HG03439 (cell line): ENCODE measurements at regions not wholly inside any gene's neighbourhood (a gene's known extent, or its start where the extent isn't known, plus 50 kb on each side); places are given as distances from the start of the nearest gene placed in this dataset.
"Not testable (repeated sequence)": the region's sequence is repeated elsewhere in the genome, so short reads cannot be mapped to it uniquely, and the experiment has no call there.

Experiments used
- ATAC-seq: cut with Tn5 transposase; IDR thresholded peaks from one replicate; pipeline ENCODE4 v1.9.1; 2021; ENCODE audit warnings: mild to moderate bottlenecking, moderate library complexity; ENCODE audit not compliant: unreplicated experiment

DNA sequence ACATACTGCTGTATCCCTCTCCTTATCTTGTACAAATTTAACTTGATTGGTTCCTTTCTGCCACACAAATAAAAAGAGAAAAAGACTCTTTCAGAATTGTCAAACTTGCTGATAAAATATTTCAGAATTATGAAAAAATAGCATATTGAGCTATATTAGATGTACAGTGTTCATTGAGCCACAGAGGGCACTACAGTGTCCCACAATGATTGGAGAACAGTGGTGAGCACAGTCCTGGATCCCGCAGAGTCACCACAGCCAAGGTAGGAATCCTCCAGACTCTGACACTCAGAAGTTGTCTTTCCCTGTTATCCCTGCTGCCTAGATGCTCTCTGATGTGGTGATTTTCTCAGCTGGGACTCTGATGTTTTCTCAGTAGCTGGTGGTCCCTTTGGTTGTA, 1281.3 kb upstream of the ZEB2 start:
- ATAC-seq, result no peak

DNA sequence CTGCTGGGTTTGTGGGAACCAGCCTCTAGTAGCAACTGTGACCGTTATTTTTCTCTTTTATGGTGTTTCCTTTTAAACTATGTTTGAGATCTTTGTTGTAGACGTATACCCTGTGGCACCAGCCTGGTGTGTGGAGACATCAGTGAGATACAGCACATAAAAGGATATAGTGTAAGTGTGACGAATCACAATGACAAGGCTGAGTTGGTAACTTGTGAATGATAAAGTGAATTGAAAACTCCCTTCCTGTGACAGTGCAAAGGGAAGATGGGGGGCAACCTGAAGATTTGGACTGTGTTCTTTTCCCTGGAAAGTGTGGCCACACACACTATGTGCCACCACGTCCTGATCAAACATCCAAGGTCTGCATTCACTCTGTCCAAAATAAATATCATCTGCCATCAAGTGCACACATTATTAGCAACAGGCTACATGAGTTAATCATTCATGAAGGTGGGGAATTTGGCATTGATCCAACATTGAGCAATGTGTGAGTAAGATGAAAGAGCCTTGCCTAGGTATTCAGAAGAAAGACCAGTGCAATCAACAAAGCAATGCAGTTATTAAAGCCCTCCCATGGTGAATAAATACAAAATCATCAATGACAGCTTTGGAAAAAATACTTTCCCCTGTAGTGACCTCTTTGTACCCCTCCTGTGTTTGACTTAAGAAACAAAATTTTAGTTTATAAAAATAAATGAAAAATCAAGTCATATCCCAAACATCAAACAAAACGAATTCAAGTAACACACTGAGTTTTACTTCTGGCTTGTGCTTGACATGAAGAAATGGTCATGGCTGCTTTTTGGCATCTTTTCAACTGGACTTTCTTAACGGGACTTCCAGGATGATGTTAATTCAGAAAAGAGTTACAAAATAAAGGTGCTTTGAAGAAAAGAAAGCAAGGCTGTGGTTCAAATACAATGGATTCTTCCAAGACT, 1280.5 kb upstream of the ZEB2 start:
- no peak for ATAC-seq

- no peak for ATAC-seq
Observed at GRCh38 chr2:145799595-145800108, 1279.7 kb upstream of the ZEB2 start.

DNA sequence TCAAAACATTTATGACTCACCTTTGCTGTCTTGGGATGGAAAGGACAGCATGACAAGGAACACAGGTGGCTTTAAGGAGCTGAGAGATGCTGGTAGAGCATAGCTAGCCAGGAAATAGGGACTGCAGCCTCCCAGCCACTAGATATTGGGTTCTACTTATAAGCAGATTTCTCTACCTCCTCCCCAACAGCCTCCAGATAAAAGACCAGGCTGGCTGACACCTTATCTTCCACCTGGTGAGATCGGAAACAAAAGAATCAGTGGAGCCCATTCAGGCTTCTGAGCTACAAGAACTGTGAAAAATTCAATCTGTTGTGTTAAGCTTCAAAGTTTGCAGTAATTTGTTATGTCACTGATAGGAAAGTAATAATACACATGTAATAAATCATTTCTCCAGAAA, 1278.5 kb upstream of the ZEB2 start:
- no peak for ATAC-seq

DNA sequence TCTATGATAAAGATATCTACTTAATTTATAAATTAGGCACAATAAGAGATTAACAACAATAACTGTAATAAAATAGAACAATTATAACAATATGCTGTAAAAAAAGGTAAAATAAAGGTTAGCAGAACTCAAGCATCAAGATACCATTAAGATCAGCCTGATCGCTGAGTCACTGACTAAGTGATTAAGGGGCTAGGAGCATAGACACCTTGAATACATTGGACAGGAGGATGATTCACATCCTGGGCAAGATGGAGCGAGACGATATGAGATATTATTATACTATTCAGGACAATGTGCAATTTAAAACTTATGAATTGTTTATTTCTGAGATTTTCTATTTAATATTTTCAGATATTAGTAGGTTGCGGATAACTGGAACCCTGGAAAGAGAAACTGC, 1277.8 kb upstream of the ZEB2 start:
- no peak for ATAC-seq

DNA sequence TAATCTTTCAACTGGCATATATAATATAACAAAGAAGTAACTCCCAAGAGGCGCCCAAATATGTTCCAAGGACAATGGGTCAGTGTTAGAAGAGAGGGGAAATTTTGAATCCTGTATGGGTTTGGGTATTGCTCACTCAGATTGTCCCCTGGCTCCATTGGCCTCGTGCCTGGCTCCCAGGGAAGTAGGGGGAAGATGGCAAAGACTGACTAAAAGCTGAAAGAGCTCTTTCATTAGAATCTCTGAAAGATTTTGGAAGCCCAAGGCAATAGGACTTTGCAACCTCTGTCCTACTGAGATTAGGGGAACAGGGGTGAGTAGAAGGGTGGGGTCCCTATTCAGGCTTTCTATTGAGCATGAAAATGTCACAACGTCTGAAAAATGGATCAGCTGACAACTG, 1272.8 kb upstream of the ZEB2 start:
- no peak for ATAC-seq

DNA sequence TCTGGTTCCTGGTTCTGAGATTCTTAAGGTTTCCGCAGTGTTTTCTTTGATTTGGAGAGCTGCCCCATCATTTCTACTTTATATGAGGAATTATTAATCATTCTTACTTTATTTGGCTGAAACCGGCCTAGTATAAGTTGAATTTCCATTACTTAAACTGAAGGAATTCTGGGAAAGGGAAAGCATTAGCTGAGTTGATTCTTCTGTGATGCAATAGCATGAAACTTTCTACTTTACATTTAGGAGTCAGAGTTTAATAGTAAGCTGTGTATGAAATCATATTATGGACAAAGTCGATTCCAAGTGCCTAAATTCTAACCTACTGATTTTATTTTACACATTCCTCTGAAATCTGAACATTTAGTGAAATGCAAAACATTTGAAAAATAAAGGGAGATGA, 1269.7 kb upstream of the ZEB2 start:
- no peak for ATAC-seq

GRCh38 chr2:145787597-145788361, 1267.9 kb upstream of the ZEB2 start:
- not testable (repeated sequence) for ATAC-seq

DNA sequence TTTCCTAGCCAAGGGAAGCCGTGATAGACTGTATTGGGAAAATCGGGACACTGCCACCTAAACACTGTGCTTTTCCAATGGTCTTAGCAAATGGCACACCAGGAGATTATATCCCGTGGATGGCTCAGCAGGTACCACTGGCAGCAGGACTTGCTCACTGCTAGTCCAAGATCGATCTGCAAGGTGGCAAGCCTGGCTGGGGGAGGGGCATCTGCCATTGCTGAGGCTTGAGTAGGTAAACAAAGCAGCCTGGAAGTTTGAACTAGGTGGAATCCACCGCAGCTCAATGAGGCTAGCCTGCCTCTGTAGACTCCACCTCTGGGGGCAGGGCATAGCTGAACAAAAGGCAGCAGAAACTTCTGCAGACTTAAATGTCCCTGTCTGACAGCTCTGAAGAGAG, 1262.7 kb upstream of the ZEB2 start:
- not testable (repeated sequence) for ATAC-seq

GRCh38 chr2:145777914-145778313, 1258.0 kb upstream of the ZEB2 start:
- ATAC-seq, result no peak

GRCh38 chr2:145777297-145777696, 1257.4 kb upstream of the ZEB2 start:
- ATAC-seq, result no peak

- ATAC-seq, result no peak
Observed at GRCh38 chr2:145775591-145775990, 1255.7 kb upstream of the ZEB2 start.

GRCh38 chr2:145771525-145771924, 1251.6 kb upstream of the ZEB2 start:
- ATAC-seq, result peak; percentile 87

GRCh38 chr2:145769011-145769716, 1249.2 kb upstream of the ZEB2 start:
- ATAC-seq, result no peak

DNA sequence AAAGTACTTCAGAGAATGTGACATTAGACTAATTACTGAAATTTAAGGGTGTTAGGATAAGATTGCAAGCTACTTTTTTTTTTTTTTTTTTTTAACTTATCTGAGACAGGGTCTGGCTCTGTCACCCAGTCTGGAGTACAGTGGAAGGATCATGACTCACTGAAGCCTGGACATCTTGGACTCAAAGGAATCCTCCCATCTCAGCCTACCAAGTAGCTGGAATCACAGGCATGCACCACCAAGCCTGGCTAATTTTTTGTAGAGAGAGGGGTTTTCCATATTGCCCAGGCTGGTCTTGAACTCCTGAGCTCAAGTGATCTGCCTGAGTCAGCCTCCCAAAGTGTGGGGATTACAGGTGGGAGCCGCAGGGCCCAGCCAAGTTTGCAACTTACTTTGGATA, 1246.0 kb upstream of the ZEB2 start:
- no peak for ATAC-seq

GRCh38 chr2:145764631-145765030, 1244.7 kb upstream of the ZEB2 start:
- ATAC-seq, result no peak

- no peak for ATAC-seq
Observed at GRCh38 chr2:145760781-145761649, 1241.1 kb upstream of the ZEB2 start.

GRCh38 chr2:145759228-145759915, 1239.5 kb upstream of the ZEB2 start:
- ATAC-seq, result no peak

DNA sequence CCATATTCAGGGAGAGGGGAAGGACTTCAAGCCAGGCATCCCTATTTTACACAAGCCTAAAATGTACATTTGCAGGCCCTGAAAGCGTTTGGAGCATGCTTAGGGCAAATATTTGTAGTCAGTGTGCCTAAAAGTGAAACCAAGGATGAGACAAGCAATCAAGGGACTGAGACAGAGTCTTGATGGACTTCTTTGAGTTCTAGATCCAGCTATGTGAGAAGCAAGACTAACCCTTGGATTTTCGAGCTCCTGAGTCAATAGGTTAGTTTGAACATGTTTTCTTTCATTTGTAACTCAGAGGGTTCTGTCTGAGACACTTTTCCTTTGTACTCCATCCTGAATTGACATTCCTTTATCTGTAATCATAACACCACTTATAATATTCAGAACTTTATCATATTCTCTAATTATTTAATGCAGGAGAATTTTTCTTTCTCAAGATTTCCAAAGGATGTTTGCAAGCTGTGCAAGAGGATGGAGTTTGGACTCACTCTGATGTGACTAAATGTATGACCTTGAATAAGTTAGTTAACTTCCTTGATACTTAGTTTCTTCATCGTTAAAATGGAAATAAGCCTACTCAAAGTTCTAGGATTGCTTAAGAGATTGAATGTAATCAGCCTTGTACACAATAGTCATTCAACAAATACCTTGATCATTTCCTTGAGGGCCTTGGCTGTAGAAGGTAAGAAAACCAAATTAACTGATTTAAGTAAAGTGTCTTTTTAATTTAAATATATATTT, 1237.8 kb upstream of the ZEB2 start:
- no peak for ATAC-seq
